ENCODE measurements at regions not wholly inside any gene's neighbourhood (a gene's known extent, or its start where the extent isn't known, plus 50 kb on each side); places are given as distances from the start of the nearest gene placed in this dataset.

DNA sequence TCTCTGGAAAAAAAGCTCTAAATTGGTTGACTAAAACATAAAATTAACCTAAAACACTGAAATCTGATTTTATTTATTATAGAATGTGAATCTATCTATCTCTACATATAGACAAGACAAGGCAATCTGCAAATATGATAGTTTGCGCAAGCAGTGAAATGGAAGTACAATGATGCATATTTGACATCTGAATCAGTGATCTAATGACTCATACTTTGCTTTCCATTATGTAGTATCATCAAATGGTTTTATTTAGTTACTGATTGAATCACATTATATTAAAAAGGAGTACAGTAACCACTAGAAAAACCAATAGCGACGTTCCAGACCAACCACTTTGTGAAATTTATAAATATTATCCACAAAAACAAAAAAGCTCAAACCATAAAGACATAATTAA lies 1969.3 kb downstream of the PCDH7 start:
- TF ChIP-seq, protein P1, sequence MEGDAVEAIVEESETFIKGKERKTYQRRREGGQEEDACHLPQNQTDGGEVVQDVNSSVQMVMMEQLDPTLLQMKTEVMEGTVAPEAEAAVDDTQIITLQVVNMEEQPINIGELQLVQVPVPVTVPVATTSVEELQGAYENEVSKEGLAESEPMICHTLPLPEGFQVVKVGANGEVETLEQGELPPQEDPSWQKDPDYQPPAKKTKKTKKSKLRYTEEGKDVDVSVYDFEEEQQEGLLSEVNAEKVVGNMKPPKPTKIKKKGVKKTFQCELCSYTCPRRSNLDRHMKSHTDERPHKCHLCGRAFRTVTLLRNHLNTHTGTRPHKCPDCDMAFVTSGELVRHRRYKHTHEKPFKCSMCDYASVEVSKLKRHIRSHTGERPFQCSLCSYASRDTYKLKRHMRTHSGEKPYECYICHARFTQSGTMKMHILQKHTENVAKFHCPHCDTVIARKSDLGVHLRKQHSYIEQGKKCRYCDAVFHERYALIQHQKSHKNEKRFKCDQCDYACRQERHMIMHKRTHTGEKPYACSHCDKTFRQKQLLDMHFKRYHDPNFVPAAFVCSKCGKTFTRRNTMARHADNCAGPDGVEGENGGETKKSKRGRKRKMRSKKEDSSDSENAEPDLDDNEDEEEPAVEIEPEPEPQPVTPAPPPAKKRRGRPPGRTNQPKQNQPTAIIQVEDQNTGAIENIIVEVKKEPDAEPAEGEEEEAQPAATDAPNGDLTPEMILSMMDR (IDR thresholded peaks at IDR 0.05), result no peak
- TF ChIP-seq POLR2A (IDR thresholded peaks at IDR 0.05), result no peak
